Cardiac septum (tissue), 1 donor: ENCODE measurements at regions not wholly inside any gene's neighbourhood (a gene's known extent, or its start where the extent isn't known, plus 50 kb on each side); places are given as distances from the start of the nearest gene placed in this dataset.
"Not testable (repeated sequence)": the region's sequence is repeated elsewhere in the genome, so short reads cannot be mapped to it uniquely, and the experiment has no call there.

Experiments
- DNase-seq: peaks from one replicate; pipeline ENCODE4 v3.0.0-alpha.2; 2020; ENCODE audit warnings: low spot score
- intact Hi-C: fragments of 100-400 bp; cut with DNase I; formaldehyde crosslinking; loops from one replicate; pipeline ENCODE4 v1.14.0; 2022
- donor health status: DM: no; HTN: no; CAD: no.

- DNase-seq = no peak
- intact Hi-C loops = no loop called here
Measured at GRCh38 chr14:87052646-87053225, 940.2 kb downstream of the GALC start.

DNA sequence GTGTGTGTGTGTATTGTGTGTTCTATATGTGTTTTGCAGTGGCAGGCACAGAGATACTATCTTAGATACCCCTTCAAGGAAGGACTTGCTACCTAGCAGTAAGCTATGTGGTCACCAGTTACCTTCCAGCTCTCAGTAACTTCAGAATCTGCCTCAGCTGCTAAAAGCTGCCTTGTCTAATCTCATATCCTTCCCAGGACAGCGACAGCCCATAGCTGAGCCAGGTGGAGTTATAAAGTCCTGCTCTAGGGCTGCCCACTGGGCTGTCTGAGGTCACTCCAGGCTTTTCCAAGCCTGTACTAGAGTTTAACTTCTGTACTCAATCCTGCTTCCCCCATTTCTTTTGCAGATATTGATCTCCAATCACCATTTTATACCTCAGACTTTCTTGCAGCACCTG, 942.6 kb downstream of the GALC start:
- intact Hi-C loops = no loop called here

GRCh38 chr14:87049950-87050349, 943.0 kb downstream of the GALC start:
- intact Hi-C loops = no loop called here
- no peak for DNase-seq

More for the DNA sequence above, 942.6 kb downstream of the GALC start:
- DNase-seq = no peak

DNA sequence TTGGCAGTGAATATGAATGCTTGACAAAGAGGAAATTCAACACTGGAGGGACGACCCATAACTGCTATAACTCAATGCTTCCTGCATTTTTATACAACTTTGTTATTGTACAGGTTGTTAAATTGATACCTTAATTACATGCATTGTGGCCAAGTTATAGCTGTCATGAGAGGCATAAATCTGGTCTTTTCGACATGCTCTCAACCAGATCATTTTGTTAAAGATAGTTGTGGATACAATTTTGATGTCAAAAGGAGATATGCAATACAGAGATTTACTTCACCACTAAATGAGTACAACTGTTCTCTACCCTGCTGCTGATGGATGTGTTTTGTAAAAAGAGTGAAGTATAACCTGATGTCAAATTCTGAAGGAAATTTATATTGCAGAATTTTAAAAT, 946.0 kb downstream of the GALC start:
- no peak for DNase-seq
- intact Hi-C loops = no loop called here

- intact Hi-C loops = no loop called here
- DNase-seq = no peak
Measured at GRCh38 chr14:87045956-87046355, 947.0 kb downstream of the GALC start.

DNA sequence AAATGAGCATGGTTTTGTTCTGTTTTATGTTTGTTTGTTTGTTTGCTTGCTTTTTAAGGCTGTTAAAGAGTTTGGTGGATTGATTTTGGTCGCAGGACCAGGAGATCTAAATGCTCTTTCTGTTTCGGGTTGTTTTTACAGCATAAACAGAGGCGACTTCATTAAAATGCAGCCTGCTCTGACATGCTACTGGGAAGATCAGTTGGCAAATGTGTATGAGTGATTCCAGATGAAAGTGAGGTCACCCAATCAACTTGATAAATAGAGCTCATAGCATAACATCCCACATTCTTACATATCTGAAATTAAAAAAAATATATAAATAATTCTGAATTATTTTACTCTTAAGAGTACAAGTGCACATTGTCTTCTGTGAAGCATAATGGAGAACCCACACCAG, 947.7 kb downstream of the GALC start:
- intact Hi-C loops = no loop called here
- DNase-seq = no peak

GRCh38 chr14:87044807-87045206, 948.2 kb downstream of the GALC start:
- intact Hi-C loops = no loop called here
- DNase-seq = no peak

GRCh38 chr14:87043667-87044200, 949.2 kb downstream of the GALC start:
- intact Hi-C loops = no loop called here
- DNase-seq = no peak

DNA sequence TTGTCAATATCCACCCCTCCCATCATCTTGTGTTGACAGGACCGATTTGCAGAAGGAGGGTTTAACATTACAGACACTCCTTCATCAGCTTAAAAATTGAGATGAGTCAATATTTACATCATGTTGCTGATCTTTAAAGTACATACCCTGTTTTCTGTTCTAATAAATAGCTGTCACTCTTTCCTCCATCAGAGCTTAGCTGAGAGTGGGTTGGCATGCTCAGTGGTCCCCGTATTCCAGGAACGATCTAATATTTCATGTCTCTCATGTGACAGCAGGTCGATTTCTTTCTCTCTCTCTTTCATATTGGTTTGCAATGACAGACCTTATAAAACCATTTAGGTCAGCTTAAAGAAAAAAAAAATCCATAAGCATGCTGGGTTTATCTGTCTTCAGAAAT, 950.6 kb downstream of the GALC start:
- intact Hi-C loops = no loop called here
- DNase-seq = no peak

DNA sequence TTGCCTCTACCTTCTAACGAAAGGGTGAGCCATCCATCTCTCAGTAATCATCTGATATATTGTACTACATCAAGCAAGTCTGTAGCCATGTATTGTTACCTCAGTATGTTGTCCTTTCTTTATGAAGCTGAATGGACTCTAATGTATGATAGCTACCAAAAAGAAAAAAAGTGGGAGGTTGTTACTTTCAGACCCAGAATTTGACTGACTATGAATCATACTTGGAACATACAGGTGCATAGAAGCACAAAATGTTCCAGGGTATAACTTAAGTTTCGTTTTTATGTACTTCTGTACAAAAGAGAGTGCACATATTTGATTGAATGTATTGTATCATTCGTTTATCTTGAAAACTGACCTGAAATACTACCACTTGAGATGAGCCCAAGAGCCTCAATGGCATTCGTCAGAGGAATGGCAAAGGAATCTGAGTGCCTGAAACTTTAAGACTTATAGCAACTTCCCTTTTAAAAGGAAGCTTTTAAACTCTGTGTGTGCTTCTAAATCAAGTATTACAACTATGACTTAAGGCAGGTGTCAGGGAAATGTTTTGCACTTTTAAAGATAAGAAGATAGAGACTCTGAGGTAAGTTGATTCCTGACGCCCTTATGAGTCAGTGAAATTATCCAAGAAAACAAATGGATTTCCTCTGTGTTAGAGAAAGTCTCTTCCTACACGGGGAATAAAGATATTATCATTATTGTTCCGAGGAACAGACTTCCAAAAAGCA, 951.5 kb downstream of the GALC start:
- intact Hi-C loops = no loop called here
- DNase-seq = no peak

- no peak for DNase-seq
- intact Hi-C loops = no loop called here
Measured at GRCh38 chr14:87034680-87035079, 958.3 kb downstream of the GALC start.

- intact Hi-C loops = no loop called here
Measured at GRCh38 chr14:87030197-87030596, 962.8 kb downstream of the GALC start.

GRCh38 chr14:87020106-87020505, 972.9 kb downstream of the GALC start:
- intact Hi-C loops, DNase-seq: not testable (repeated sequence)

More at GRCh38 chr14:87030197-87030596, 962.8 kb downstream of the GALC start:
- no peak for DNase-seq

DNA sequence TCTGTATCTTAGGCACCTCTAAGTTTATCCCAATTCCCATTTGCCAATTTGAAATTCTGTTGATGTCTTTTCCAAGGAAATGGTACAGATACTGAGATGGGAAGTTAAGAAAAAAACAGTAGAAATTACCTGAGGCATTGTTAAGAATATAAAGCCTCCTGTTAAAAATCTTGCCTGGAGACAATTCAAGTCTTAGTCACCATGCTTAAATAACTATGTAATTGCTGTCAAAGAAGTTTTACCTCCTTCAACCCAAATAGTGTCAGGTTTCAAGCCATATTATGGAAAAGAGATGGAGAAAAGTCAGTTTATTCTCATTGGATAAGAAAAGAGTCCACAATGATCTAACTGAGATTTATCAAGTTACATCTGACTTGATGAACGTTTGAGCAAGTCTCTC, 974.7 kb downstream of the GALC start:
- intact Hi-C loops = no loop called here
- DNase-seq = no peak

- intact Hi-C loops = no loop called here
- no peak for DNase-seq
Measured at GRCh38 chr14:87017335-87017734, 975.6 kb downstream of the GALC start.

DNA sequence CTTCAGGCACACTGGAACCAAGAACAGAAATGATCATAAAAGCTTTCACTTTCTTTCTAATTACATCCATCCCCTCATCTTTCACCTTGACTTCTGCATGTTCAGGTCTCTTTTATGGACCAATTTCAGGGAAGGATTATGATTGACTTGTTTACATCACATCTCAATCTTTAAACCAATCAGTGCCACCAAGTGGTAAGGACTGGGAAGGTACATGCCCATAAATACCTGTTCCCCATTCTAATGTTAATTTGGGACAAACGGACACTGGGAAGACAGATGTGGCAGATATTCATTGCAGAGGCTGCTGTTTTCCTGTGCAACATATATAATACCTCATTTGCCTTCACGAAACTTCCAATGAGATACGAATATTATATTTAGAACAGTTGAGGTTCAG, 978.1 kb downstream of the GALC start:
- intact Hi-C loops = no loop called here
- no peak for DNase-seq

GRCh38 chr14:87013583-87013982, 979.4 kb downstream of the GALC start:
- no peak for DNase-seq
- intact Hi-C loops = no loop called here

GRCh38 chr14:87008965-87009364, 984.0 kb downstream of the GALC start:
- no peak for DNase-seq
- intact Hi-C loops = no loop called here

GRCh38 chr14:87005280-87005679, 987.7 kb downstream of the GALC start:
- no peak for DNase-seq
- intact Hi-C loops = no loop called here

DNA sequence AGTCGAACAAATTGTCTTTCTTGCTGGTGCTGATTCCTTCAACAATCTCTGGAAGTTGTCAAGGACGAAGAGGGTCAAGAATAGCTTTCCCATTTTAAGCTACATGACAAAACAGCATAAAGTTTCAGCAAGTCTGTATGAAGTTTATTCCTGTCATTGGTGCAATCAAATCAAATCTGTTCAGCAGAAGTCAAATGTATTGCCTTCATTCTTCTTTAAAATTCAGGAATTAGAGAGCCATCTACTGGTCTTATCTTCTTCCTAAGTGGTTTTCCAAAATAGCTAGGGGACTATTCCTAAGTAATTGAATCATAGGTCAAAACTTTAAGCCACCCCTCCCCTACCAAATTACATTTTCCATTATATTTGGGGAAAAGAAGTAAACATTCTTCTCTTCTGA, 990.2 kb downstream of the GALC start:
- intact Hi-C loops = no loop called here
- DNase-seq = no peak

- intact Hi-C loops = no loop called here
Measured at GRCh38 chr14:87001333-87001732, 991.6 kb downstream of the GALC start.

More at GRCh38 chr14:87001333-87001732, 991.6 kb downstream of the GALC start:
- no peak for DNase-seq
